HG02981 (cell line): ENCODE measurements at regions not wholly inside any gene's neighbourhood (a gene's known extent, or its start where the extent isn't known, plus 50 kb on each side); places are given as distances from the start of the nearest gene placed in this dataset.
A peak's percentile ranks its signal among the peaks of the same experiment; 100 is the strongest.
"Not testable (repeated sequence)": the region's sequence is repeated elsewhere in the genome, so short reads cannot be mapped to it uniquely, and the experiment has no call there.

Experiments used
- ATAC-seq: cut with Tn5 transposase; IDR thresholded peaks from one replicate; pipeline ENCODE4 v1.9.1; 2021; ENCODE audit warnings: mild to moderate bottlenecking, moderate library complexity; ENCODE audit not compliant: unreplicated experiment

DNA sequence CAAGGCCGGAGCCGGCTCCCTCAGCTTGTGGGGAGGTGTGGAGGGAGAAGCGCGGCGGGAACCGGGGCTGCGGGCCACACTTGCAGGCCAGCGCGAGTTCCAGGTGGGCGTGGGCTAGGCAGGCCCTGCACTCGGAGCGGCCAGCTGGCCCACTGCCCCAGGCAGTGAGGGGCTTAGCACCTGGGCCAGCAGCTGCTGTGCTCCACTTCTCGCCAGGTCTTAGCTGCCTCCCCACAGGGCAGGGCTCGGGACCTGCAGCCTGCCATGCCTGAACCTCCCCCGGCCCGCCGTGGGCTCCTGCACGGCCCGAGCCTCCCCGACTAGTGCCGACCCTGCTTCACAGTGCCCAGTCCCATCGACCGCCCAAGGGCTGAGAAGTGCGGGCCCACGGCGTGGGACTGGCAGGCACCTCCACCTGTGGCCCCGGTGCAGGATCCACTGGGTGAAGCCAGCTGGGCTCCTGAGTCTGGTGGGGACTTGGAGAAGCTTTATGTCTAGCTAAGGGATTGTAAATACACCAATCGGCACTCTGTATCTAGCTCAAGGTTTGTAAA lies 131.8 kb downstream of the KDR start:
- ATAC-seq: not testable (repeated sequence)

DNA sequence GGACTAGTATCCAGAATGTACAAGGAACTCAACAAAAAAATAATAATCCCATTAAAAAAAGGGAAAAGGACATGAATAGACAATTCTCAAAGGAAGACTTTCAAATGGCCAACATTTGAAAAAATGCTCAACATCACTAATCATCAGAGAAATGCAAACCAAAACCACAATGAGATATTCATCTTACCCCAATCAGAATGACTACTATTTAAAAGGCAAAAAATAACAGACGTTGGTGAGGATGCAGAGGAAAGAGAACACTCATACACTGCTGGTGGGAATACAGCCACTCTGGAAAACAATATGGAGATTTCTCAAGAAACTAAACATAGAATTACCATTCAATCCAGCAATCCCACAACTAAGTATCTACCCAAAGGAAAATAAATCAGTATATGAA lies 133.1 kb downstream of the KDR start:
- ATAC-seq: no peak

DNA sequence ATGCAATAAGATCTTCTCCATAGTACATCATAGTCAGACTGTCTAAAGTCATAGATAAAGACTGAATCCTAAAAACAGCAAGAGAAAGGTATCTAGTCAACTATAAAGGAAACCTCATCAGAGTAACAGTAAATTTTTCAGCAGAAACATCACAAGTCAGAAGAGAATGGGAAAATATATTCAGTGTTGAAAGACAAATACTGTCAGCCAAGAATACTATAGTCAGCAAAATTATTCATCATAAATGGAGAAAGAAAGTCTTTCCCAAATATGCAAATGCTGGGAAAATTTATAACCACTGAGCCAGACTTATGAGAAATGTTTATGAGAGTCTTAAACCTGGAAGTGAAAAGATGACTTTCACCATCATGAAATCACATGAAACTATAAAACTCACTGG lies 136.7 kb downstream of the KDR start:
- ATAC-seq: no peak

- no peak for ATAC-seq
Measured at GRCh38 chr4:54986095-54986846, 139.1 kb downstream of the KDR start.

GRCh38 chr4:54976682-54977081 lies 148.7 kb downstream of the KDR start:
- ATAC-seq: no peak

- ATAC-seq: no peak
Measured at GRCh38 chr4:54976031-54976430, 149.4 kb downstream of the KDR start.

DNA sequence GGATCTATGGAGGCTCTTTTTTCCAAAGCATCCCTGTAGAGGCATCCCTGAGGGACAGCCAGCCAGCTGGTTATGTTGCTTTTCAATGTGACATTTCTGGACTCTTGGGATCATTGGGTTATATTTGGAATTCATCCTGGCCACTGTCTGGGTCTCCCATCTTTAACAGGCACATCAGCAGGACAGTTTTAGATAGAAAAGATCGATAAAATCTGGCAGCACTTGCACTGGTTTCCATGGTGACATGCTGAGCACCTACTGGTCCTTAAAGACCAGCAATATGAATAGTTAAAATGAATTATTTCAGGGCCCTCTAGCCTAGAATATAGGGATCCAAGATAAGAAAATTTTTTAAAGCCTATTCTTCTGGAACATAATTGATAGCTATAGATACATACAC lies 151.6 kb downstream of the KDR start:
- no peak for ATAC-seq

GRCh38 chr4:54971474-54971950 lies 153.9 kb downstream of the KDR start:
- ATAC-seq: peak; percentile 71

DNA sequence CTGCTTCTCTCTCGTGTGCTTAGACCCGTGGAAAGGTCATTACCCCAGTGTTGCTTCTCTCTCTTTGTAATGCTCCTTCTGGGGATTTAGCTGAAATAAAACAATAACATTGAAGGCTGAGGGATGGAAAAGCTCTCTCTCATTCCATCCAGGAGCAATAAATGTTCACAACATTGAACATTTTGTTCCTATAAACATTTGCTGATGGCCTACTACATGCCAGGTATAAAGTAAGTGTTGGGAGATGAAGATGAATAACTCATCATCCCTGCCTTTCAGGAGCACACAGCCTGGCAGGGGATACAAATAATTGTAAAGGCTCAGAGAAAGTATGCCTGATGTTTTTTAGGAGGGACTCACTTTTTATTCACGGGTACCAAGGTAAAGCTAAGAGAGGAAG lies 158.1 kb downstream of the KDR start:
- no peak for ATAC-seq

GRCh38 chr4:54961357-54961975 lies 163.9 kb downstream of the KDR start:
- ATAC-seq: no peak

GRCh38 chr4:54959651-54960116 lies 165.7 kb downstream of the KDR start:
- ATAC-seq: no peak

DNA sequence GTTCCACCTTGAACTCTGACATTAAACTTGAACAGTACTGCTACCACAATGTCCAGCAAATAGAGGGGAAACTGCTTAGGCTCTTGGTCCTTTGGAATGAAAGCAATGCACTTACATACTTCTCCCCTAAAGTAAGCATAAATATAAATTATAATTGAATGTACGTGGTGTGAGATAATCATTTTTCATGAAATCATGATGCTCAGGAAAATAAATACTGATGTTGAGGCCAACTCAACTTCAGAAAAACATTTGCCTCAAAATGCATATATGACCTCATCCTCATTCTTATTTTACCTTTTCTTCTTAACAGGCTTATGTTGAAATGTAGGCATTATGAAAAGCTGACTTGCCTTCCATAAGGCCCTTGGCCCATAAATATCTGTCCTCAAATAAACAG lies 166.3 kb downstream of the KDR start:
- ATAC-seq: no peak

- no peak for ATAC-seq
Measured at GRCh38 chr4:54958236-54958635, 167.2 kb downstream of the KDR start.

DNA sequence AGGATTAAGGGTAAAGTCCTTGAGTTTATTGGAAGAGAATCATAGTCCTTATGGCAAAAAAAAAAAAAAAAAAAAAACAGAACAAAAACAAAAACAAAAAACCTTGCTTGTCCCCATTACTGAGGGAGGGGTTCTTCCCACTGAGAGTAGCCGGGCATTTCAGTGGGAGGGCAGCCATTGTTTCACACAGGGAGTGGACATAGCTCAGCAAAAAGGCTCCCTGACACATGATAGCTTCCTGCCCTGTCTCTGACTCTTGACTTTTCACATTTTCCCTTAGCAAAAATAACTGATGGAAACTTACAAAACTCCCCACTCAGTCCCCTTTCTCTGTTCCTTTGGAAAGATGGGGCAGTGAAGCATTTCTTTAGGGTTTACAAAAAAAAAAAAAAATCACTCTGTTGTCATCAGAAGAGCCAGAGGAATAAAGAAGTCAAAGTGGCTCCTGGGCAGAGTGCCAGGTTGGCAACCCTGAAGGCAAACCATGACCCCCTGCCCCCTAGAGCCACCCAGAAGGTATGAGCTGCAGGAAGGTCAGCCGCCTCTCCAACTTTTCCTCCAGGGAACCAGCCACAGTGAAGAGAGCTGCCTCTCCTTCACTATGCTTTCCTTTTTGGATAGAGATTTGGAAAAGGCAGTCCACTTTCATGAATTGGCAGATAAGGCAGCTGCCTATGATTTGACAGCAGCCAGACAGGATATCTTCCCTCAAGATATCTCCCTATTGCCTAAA lies 170.6 kb downstream of the KDR start:
- ATAC-seq: no peak

DNA sequence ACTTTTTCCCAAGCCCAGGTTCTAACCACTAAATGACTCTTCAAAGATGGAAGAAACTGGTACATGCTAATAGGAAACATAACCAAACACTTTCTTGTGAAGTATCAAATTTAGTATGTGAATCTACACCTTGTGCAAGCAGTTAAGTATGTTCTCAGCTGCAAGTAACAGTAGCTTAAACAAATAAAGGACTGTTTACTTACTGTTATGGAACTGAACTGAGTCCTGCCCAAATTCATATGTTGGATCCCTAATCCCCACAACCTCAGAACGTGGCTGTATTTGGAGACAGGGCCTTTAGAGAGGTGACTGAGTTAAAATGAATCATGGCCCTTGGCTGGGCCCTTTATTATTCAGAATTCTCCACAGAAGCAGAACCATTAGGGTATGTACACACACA lies 178.7 kb downstream of the KDR start:
- ATAC-seq: no peak

GRCh38 chr4:54945838-54946237 lies 179.6 kb downstream of the KDR start:
- ATAC-seq: no peak

- peak; percentile 55 for ATAC-seq
Measured at GRCh38 chr4:54942721-54943120, 182.7 kb downstream of the KDR start.

- ATAC-seq: peak; percentile 68
Measured at GRCh38 chr4:54941994-54942552, 183.3 kb downstream of the KDR start.

DNA sequence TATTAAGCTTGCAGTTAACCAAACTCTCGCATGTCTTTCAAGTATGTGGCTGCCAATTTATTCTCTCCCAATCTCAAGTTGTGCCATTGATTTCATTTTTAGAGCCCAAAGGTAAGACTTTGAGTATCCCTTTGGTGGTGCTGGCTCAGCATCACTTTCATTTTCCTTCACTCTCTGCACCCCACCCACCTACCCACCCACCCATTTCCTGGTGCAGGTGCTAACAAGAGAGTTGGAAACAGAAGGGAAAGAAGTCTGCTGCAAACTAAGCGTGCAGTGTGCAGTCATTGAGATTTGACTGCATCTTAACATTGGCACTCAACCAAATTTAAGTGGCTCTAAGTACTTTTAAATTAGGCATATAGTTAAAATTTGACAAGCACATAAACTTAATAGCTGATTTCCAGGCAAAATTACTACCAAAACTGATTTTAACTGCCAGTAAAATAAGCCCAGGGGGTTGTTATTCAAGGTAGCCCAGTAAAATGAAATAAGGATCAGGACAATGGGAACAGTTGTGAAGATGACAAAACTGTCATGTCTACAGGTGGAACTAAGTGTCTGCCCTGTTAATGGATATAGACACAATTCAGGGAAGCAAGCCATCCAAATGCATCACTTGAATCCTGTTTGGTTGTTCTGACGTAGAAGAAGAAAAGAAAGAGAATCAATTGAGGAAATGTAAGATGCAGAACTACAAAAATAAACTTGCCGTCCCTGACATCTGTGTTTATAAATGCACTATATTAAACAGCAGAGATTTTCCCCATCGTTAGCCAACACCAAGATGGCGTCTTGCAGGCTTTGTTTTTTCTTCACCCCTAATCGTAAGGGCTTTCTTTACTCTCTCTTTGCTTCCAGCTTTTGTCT lies 184.2 kb downstream of the KDR start:
- no peak for ATAC-seq

DNA sequence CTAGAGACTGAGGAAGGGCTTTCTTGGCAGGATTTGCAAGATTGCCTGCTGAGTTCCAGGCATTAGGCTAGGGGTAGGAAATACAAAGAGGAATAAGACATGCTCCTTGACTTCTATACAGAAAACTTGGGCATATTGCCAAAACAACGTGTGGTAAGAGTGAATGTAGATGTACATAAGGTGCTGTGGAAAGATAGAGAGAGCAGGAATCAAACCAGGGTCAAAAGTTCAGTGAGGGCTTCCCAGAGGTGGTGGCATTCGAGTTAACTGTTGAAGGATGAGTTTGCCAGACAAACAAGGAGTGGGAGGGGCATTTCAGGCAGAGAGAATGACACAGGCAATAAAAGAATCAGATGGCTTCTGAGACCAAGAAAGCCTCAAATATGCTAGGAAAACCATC lies 187.9 kb downstream of the KDR start:
- ATAC-seq: no peak
